A549 (cell line): ENCODE measurements at regions not wholly inside any gene's neighbourhood (a gene's known extent, or its start where the extent isn't known, plus 50 kb on each side); places are given as distances from the start of the nearest gene placed in this dataset.

Source experiments
- ATAC-seq, 2 experiments: fragments of 200-7000 bp in 1 of 2; fragments of >200 bp in 1 of 2; cut with Nextera tagmentation in 1 of 2; cut with Tn5 transposase in 1 of 2; 3 replicates each; pipeline versions ENCODE4 v1.8.0 to v1.9.1; 2018 to 2020; ENCODE audit warnings: mild to moderate bottlenecking in 1 of 2, moderate library complexity in 1 of 2
- CTCF ChIA-PET: fragments of 300-600 bp; sonication (Branson Sonifier 250); formaldehyde crosslinking; extraction: SDS; loops from one replicate; lab custom pipeline; 2021; ENCODE audit warnings: antibody characterized with exemption, inconsistent platforms; lab: Yijun Ruan, JAX
- POLR2A ChIA-PET: fragments of 350-600 bp; formaldehyde crosslinking; extraction: SDS; loops from one replicate; lab custom pipeline; 2021; ENCODE audit warnings: antibody characterized with exemption, inconsistent platforms; lab: Yijun Ruan, JAX
- DNase-seq, 2 experiments: peaks; one replicate each; pipeline versions ENCODE4 v3.0.0 to v3.0.0-alpha.2; 2011 to 2016; ENCODE audit warnings: low read depth in 1 of 2, low spot score in 1 of 2
- FAIRE-seq: peaks from 2 replicates; lab custom pipeline; 2011; peaks lifted over from hg19 to GRCh38; lab: Jason Lieb, UNC
- H3K27ac ChIP-seq, 2 experiments: fragments of >200 bp; sonication (Bioruptor Twin); formaldehyde crosslinking; 3 replicates each; pipeline ENCODE4 v1.5.1; 2016 to 2017
- H3K4me1 ChIP-seq: fragments of >200 bp; sonication (Bioruptor Twin); formaldehyde crosslinking; 3 replicates; pipeline ENCODE4 v1.6.1; 2016
- H3K4me2 ChIP-seq: fragments of >200 bp; sonication (Bioruptor Twin); formaldehyde crosslinking; 3 replicates; pipeline ENCODE4 v1.6.1; 2016
- H3K4me3 ChIP-seq: fragments of >200 bp; sonication (Bioruptor Twin); formaldehyde crosslinking; 3 replicates; pipeline ENCODE4 v1.5.1; 2016
- H3K9me3 ChIP-seq: fragments of >200 bp; sonication (Bioruptor Twin); formaldehyde crosslinking; 3 replicates; pipeline ENCODE4 v1.6.1; 2016
- BHLHE40 ChIP-seq: IDR thresholded peaks from 2 replicates; pipeline ENCODE4 v1.6.1; 2012; ENCODE audit warnings: low read depth, low read length, inconsistent platforms
- CBX2 ChIP-seq: fragments of 200-600 bp; sonication (generic); IDR thresholded peaks from 2 replicates; pipeline ENCODE4 v1.6.1; 2016; ENCODE audit warnings: low read depth, mild to moderate bottlenecking, borderline replicate concordance
- CHD2 ChIP-seq: fragments of 150-350 bp; IDR thresholded peaks from 2 replicates; pipeline ENCODE4 v1.6.1; 2014; ENCODE audit warnings: low read length; ENCODE audit not compliant: partially characterized antibody
- EP300 ChIP-seq, 2 experiments: fragments of >200 bp; sonication (Bioruptor Twin); formaldehyde crosslinking; IDR thresholded peaks; 2 replicates in 1 of 2; 3 replicates in 1 of 2; pipeline ENCODE4 v1.6.1; 2016 to 2017
- FOSL2 ChIP-seq, 2 experiments: fragments of 450-650 bp in 1 of 2; fragments of >200 bp in 1 of 2; sonication (Bioruptor Twin) in 1 of 2; formaldehyde crosslinking; IDR thresholded peaks; 2 replicates each; pipeline versions ENCODE4 v1.5.0 to v1.6.1; 2016 to 2020; ENCODE audit warnings: mild to moderate bottlenecking in 1 of 2, moderate library complexity in 1 of 2
- GATA3 ChIP-seq: IDR thresholded peaks from 2 replicates; pipeline ENCODE4 v1.6.1; 2012; ENCODE audit warnings: borderline replicate concordance
- HOXB13 ChIP-seq: fragments of 250-450 bp; sonication (Bioruptor Pico); IDR thresholded peaks from 2 replicates; pipeline ENCODE4 v1.5.0; 2020; ENCODE audit warnings: low read depth, mild to moderate bottlenecking, moderate library complexity
- JUN ChIP-seq, 2 experiments: fragments of >200 bp; sonication (Bioruptor Twin); formaldehyde crosslinking; IDR thresholded peaks; 2 replicates in 1 of 2; 3 replicates in 1 of 2; pipeline ENCODE4 v1.6.1; 2016 to 2017
- KDM1A ChIP-seq: fragments of 200-600 bp; sonication (generic); IDR thresholded peaks from 2 replicates; pipeline ENCODE4 v1.6.1; 2016; ENCODE audit warnings: low read depth, mild to moderate bottlenecking
- MAZ ChIP-seq: fragments of 150-350 bp; IDR thresholded peaks from 2 replicates; pipeline ENCODE4 v1.6.1; 2014; ENCODE audit warnings: antibody characterized with exemption, low read depth, low read length, borderline replicate concordance
- NPAS2 ChIP-seq: fragments of 250-450 bp; sonication (Bioruptor Pico); IDR thresholded peaks from 2 replicates; pipeline ENCODE4 v1.8.0; 2022; ENCODE audit warnings: mild to moderate bottlenecking, moderate library complexity, borderline replicate concordance
- POLR2A ChIP-seq: IDR thresholded peaks from 2 replicates; pipeline ENCODE4 v1.6.1; 2012; ENCODE audit warnings: mild to moderate bottlenecking, low read length
- POLR2AphosphoS2 ChIP-seq: conservative IDR thresholded peaks from 2 replicates; pipeline ENCODE4 v1.6.1; 2012; ENCODE audit warnings: low read length, improper control_type of control experiment, inconsistent platforms
- RARB ChIP-seq: fragments of 250-450 bp; sonication (Bioruptor Pico); IDR thresholded peaks from 2 replicates; pipeline ENCODE4 v1.8.0; 2021; ENCODE audit warnings: mild to moderate bottlenecking, moderate library complexity
- RCOR1 ChIP-seq: fragments of 150-350 bp; IDR thresholded peaks from 2 replicates; pipeline ENCODE4 v1.6.1; 2014; ENCODE audit warnings: antibody characterized with exemption, low read length, low read depth
- SMC3 ChIP-seq: fragments of >200 bp; sonication (Bioruptor Twin); formaldehyde crosslinking; IDR thresholded peaks from 3 replicates; pipeline ENCODE4 v1.6.1; 2018; ENCODE audit warnings: inconsistent platforms
- SREBF2 ChIP-seq: fragments of 450-650 bp; IDR thresholded peaks from 2 replicates; pipeline ENCODE4 v1.6.1; 2014; ENCODE audit warnings: mild to moderate bottlenecking, moderate library complexity
- ZSCAN20 ChIP-seq: fragments of 250-450 bp; sonication (Bioruptor Pico); IDR thresholded peaks from 2 replicates; pipeline ENCODE4 v1.8.0; 2022; ENCODE audit warnings: mild to moderate bottlenecking, moderate library complexity
- WGBS: methylation state at CpG from one replicate; pipeline ENCODE4 v1.1.6; 2017; ENCODE audit errors: missing lambda C conversion rate; 5-methylcytosine and 5-hydroxymethylcytosine counted together
- TF ChIP-seq, protein P1 (sequence below): IDR thresholded peaks from 2 replicates; pipeline ENCODE4 v1.6.1; 2012; ENCODE audit warnings: low read depth, borderline replicate concordance
- TF ChIP-seq, protein P2 (sequence below): fragments of 250-450 bp; sonication (Bioruptor Pico); IDR thresholded peaks from 2 replicates; pipeline ENCODE4 v1.5.0; 2021; ENCODE audit warnings: mild to moderate bottlenecking, moderate library complexity, borderline replicate concordance
- TF ChIP-seq, protein P3 (sequence below): IDR thresholded peaks from 2 replicates; pipeline ENCODE4 v1.6.1; 2012
- TF ChIP-seq, protein P4 (sequence below): fragments of >200 bp; sonication (Bioruptor Twin); formaldehyde crosslinking; IDR thresholded peaks from 3 replicates; pipeline ENCODE4 v1.5.1; 2016
- TF ChIP-seq, protein P5 (sequence below): fragments of 450-650 bp; IDR thresholded peaks from 2 replicates; pipeline ENCODE4 v1.6.1; 2014; ENCODE audit warnings: antibody characterized with exemption
- TF ChIP-seq, protein P6 (sequence below): fragments of 150-350 bp; IDR thresholded peaks from 2 replicates; pipeline ENCODE4 v1.6.1; 2014; ENCODE audit warnings: low read depth, mild to moderate bottlenecking, low read length
- TF ChIP-seq, protein P7 (sequence below): IDR thresholded peaks from 2 replicates; pipeline ENCODE4 v1.6.1; 2012

DNA sequence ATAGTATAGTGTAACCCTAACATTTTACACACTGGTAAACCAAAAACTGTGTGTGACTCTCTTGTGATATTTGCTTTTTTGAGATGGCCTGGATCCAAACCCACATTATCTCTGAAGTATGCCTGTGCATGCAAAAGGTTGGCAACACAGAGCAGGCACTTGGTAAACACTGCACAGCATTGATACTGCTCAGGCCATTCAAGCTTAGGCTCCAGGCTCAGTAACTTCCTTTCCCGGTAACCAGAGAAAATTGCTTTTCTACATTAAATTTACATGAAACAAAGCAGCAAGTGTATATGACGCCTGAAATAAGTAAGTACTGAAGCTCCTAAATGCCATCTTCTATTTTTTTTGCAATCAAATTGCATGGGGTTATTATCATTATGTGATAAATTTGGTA lies 205.7 kb downstream of the EPM2A start:
- Histone ChIP-seq H3K9me3 (no peaks in the 10 kb centered on the region), H3K4me1 (no peaks in the 10 kb centered on the region), H3K4me3 (no peak overlapping the region), H3K4me2 (no peak overlapping the region), H3K27ac (no peak overlapping the region)
- DNase-seq (no peak), ATAC-seq (no peak), FAIRE-seq (no peak)
- ChIA-PET CTCF (no interaction called here), POLR2A (no interaction called here)
- 30% methylated on average over 2 of the region's 2 CpGs for WGBS
- no peak for TF ChIP-seq NPAS2
- no peak for TF ChIP-seq HOXB13 (CRISPR knock-in tag)
- TF ChIP-seq JUN (IDR thresholded peaks at IDR 0.05), result no peak
- no peak for TF ChIP-seq RARB (CRISPR knock-in tag)
- TF ChIP-seq EP300 (IDR thresholded peaks at IDR 0.05), result no peak
- no peak for TF ChIP-seq BHLHE40
- TF ChIP-seq, protein P1, sequence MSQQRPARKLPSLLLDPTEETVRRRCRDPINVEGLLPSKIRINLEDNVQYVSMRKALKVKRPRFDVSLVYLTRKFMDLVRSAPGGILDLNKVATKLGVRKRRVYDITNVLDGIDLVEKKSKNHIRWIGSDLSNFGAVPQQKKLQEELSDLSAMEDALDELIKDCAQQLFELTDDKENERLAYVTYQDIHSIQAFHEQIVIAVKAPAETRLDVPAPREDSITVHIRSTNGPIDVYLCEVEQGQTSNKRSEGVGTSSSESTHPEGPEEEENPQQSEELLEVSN, result no peak
- TF ChIP-seq, protein P2, sequence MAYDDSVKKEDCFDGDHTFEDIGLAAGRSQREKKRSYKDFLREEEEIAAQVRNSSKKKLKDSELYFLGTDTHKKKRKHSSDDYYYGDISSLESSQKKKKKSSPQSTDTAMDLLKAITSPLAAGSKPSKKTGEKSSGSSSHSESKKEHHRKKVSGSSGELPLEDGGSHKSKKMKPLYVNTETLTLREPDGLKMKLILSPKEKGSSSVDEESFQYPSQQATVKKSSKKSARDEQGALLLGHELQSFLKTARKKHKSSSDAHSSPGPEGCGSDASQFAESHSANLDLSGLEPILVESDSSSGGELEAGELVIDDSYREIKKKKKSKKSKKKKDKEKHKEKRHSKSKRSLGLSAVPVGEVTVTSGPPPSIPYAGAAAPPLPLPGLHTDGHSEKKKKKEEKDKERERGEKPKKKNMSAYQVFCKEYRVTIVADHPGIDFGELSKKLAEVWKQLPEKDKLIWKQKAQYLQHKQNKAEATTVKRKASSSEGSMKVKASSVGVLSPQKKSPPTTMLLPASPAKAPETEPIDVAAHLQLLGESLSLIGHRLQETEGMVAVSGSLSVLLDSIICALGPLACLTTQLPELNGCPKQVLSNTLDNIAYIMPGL (CRISPR knock-in tag), result no peak
- TF ChIP-seq SMC3, result no peak
- TF ChIP-seq SREBF2, result no peak
- no peak for TF ChIP-seq POLR2AphosphoS2
- TF ChIP-seq KDM1A, result no peak
- TF ChIP-seq, protein P3, sequence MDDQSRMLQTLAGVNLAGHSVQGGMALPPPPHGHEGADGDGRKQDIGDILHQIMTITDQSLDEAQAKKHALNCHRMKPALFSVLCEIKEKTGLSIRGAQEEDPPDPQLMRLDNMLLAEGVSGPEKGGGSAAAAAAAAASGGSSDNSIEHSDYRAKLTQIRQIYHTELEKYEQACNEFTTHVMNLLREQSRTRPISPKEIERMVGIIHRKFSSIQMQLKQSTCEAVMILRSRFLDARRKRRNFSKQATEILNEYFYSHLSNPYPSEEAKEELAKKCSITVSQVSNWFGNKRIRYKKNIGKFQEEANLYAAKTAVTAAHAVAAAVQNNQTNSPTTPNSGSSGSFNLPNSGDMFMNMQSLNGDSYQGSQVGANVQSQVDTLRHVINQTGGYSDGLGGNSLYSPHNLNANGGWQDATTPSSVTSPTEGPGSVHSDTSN, result no peak
- TF ChIP-seq RCOR1, result no peak

DNA sequence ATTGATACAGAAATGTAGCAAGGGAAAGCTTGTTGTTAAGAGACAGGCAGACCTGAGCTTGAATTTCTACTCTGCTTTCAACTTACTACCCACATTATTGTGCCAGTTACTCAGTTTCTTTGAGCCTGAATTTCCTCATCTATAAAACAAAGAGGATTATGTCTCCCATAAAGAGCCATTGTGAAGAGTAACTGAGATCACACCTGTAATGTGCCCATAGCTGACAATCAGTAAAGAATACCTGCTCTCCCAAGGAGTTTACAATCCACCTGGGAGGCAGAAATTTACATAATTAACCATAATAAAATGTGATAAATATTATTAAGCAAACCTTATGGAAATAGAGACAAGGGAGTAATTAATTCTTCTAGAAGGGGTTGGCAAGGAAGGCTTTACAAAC lies 204.9 kb downstream of the EPM2A start:
- no peak for ATAC-seq
- ChIA-PET CTCF (no interaction called here), POLR2A (interaction anchor here (0.5 kb wide), 1 partner anchor 293 kb away, joined by 3 read pairs; no protein-coding TSS in a partner anchor)
- FAIRE-seq, result no peak
- Histone ChIP-seq H3K9me3 (no peaks in the 10 kb centered on the region), H3K4me3 (no peak overlapping the region), H3K4me1 (no peaks in the 10 kb centered on the region), H3K27ac (no peak overlapping the region), H3K4me2 (no peak overlapping the region)
- DNase-seq, result no peak
- TF ChIP-seq FOSL2 (IDR thresholded peaks at IDR 0.05), result no peak
- TF ChIP-seq FOSL2 (CRISPR knock-in tag; IDR thresholded peaks at IDR 0.05), result no peak
- TF ChIP-seq, protein P4, sequence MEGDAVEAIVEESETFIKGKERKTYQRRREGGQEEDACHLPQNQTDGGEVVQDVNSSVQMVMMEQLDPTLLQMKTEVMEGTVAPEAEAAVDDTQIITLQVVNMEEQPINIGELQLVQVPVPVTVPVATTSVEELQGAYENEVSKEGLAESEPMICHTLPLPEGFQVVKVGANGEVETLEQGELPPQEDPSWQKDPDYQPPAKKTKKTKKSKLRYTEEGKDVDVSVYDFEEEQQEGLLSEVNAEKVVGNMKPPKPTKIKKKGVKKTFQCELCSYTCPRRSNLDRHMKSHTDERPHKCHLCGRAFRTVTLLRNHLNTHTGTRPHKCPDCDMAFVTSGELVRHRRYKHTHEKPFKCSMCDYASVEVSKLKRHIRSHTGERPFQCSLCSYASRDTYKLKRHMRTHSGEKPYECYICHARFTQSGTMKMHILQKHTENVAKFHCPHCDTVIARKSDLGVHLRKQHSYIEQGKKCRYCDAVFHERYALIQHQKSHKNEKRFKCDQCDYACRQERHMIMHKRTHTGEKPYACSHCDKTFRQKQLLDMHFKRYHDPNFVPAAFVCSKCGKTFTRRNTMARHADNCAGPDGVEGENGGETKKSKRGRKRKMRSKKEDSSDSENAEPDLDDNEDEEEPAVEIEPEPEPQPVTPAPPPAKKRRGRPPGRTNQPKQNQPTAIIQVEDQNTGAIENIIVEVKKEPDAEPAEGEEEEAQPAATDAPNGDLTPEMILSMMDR, result no peak
- TF ChIP-seq ZSCAN20, result no peak
- TF ChIP-seq CHD2, result no peak
- TF ChIP-seq POLR2A, result no peak
- TF ChIP-seq CBX2, result no peak
- TF ChIP-seq, protein P5, sequence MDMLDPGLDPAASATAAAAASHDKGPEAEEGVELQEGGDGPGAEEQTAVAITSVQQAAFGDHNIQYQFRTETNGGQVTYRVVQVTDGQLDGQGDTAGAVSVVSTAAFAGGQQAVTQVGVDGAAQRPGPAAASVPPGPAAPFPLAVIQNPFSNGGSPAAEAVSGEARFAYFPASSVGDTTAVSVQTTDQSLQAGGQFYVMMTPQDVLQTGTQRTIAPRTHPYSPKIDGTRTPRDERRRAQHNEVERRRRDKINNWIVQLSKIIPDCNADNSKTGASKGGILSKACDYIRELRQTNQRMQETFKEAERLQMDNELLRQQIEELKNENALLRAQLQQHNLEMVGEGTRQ, result no peak
- TF ChIP-seq HOXB13 (CRISPR knock-in tag), result no peak
- TF ChIP-seq NPAS2, result no peak
- TF ChIP-seq, protein P6, sequence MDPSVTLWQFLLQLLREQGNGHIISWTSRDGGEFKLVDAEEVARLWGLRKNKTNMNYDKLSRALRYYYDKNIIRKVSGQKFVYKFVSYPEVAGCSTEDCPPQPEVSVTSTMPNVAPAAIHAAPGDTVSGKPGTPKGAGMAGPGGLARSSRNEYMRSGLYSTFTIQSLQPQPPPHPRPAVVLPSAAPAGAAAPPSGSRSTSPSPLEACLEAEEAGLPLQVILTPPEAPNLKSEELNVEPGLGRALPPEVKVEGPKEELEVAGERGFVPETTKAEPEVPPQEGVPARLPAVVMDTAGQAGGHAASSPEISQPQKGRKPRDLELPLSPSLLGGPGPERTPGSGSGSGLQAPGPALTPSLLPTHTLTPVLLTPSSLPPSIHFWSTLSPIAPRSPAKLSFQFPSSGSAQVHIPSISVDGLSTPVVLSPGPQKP, result no peak
- no peak for TF ChIP-seq GATA3
- TF ChIP-seq MAZ, result no peak
- TF ChIP-seq, protein P3, result no peak
- TF ChIP-seq, protein P2 (CRISPR knock-in tag), result no peak
- TF ChIP-seq, protein P7, sequence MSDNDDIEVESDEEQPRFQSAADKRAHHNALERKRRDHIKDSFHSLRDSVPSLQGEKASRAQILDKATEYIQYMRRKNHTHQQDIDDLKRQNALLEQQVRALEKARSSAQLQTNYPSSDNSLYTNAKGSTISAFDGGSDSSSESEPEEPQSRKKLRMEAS, result no peak
- TF ChIP-seq, protein P1, result no peak
- TF ChIP-seq KDM1A, result no peak
